Coronary artery (tissue), 2 donors: ENCODE measurements at regions not wholly inside any gene's neighbourhood (a gene's known extent, or its start where the extent isn't known, plus 50 kb on each side); places are given as distances from the start of the nearest gene placed in this dataset.

ENCODE experiments used
- DNase-seq: peaks from one replicate; pipeline ENCODE4 v3.0.0-alpha.2; 2017; ENCODE audit warnings: low spot score
- H3K27ac ChIP-seq, 2 donors: fragments of 200-600 bp; sonication (generic); one replicate each; pipeline ENCODE4 v1.5.1; 2016 to 2019
- H3K4me3 ChIP-seq: fragments of 200-600 bp; sonication (generic); 2 replicates; pipeline ENCODE4 v1.5.1; 2016; ENCODE audit warnings: mild to moderate bottlenecking, moderate library complexity
- CTCF ChIP-seq: fragments of 200-600 bp; sonication (generic); IDR thresholded peaks from one replicate; pipeline ENCODE4 v1.5.1; 2019; ENCODE audit warnings: antibody characterized with exemption

GRCh38 chr2:57906152-57906732 is 140.4 kb upstream of the VRK2 start:
- TF ChIP-seq CTCF = peak; percentile 38
- DNase-seq = no peak
- H3K27ac ChIP-seq = no peak overlapping the region
- H3K4me3 ChIP-seq = no peak overlapping the region

DNA sequence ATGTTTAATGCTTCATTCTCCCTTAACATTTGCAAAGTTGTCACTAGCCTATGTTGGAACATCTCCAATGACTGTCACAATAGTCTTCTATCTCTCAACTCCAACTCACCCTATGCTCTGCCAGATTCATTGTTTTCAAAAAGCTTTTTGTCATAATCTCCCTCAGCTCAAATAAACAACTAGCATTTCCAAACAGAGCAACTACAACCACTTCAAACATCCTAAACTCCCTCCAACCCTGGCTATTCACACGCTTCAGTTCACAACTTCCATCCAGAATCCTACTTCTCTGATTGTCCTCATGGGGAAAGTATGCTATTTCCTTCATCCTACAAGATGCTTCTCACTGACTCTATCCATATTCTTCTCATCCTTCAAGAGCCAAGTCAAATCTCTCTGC is 139.2 kb upstream of the VRK2 start:
- Histone ChIP-seq H3K4me3 (no peak overlapping the region), H3K27ac (no peak overlapping the region)
- TF ChIP-seq CTCF = no peak
- no peak for DNase-seq

GRCh38 chr2:57908736-57909161 is 137.9 kb upstream of the VRK2 start:
- TF ChIP-seq CTCF = no peak
- no peak for DNase-seq
- Histone ChIP-seq H3K27ac (no peak overlapping the region), H3K4me3 (no peak overlapping the region)

DNA sequence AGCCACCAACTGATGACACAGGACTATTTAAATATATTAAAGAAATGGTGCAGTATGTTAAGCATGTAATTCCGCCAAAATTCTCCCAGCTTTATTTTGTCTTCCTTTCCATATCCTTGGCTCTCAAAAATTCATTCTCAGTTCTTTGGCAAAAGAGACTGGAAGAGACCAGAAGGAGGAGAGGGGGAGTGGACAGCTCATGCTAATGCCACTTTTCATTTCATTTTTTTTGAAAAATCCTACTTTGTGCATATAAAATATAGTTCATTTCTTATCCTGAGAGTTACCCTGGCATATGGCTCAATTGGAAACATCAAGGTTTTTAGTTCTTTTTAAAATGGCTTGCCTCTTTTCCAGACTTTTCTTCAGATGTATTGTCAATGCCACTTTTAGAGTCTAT is 128.5 kb upstream of the VRK2 start:
- TF ChIP-seq CTCF = no peak

GRCh38 chr2:57920342-57920939 is 126.2 kb upstream of the VRK2 start:
- no peak for DNase-seq
- H3K27ac ChIP-seq = no peak overlapping the region
- no peak overlapping the region for H3K4me3 ChIP-seq
- no peak for TF ChIP-seq CTCF

More for the DNA sequence above, 128.5 kb upstream of the VRK2 start:
- DNase-seq = no peak
- no peak overlapping the region for H3K27ac ChIP-seq
- no peak overlapping the region for H3K4me3 ChIP-seq

DNA sequence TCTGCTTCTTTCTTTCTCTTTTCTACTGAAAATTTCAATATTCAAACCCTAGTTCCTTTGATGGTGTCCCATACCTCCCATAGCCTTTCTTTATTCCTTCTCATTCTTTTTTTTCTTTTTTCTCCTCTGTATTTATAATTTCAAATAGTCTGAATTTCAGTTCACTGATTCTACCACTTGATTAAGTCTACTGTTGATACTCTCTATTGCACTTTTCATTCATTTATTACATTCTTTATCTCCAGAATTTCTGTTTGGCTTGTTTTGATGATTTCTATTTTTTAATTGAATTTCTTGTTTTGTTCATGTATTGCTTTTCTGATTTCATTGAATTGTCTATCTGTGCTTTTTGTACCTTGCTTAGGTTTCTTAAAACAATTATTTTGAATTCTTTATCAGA is 111.9 kb upstream of the VRK2 start:
- Histone ChIP-seq H3K4me3 (no peak overlapping the region), H3K27ac (no peak overlapping the region)
- no peak for TF ChIP-seq CTCF
- DNase-seq = no peak

- Histone ChIP-seq H3K4me3 (no peak overlapping the region), H3K27ac (no peak overlapping the region)
- DNase-seq = no peak
- no peak for TF ChIP-seq CTCF
These were observed 110.4 kb upstream of the VRK2 start for GRCh38 chr2:57936216-57936615.
